ENCODE measurements at regions not wholly inside any gene's neighbourhood (a gene's known extent, or its start where the extent isn't known, plus 50 kb on each side); places are given as distances from the start of the nearest gene placed in this dataset.

- TF ChIP-seq CTCF (IDR thresholded peaks at IDR 0.05; ENCODE audit: insufficient read depth, low read length) (no peak), POLR2AphosphoS5 (IDR thresholded peaks at IDR 0.05; ENCODE audit: low read depth) (no peak), SPI1 (IDR thresholded peaks at IDR 0.05; ENCODE audit: borderline replicate concordance, low read depth) (no peak)
Measured at GRCh38 chr3:103173940-103174339, 739.1 kb downstream of the ZPLD1 start.

Data from HL-60 (cell line).